ENCODE measurements at regions not wholly inside any gene's neighbourhood (a gene's known extent, or its start where the extent isn't known, plus 50 kb on each side); places are given as distances from the start of the nearest gene placed in this dataset.

DNA sequence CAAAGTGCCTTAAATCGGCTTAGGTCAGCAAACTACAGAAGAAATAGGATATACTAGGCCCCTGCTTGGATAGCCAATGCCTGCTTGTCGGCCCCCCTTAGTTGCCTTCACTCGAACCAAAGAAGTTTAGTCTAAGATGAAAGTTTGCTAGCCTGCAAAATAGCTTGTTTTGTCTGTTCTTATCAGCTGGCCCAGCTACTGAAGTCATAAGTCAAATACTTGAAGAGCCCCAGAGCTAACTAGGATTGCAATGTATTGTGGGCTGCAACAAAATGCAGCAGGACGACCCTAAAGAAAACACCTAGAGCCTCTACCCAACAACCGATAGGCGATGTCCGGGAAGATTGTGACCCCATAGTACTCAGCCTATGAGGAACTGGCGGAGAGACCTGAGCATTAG, 183.5 kb upstream of the HS6ST1 start:
- Histone ChIP-seq H3K4me3 (ENCODE audit: low read depth, low read length) (no peak overlapping the region), H3K27me3 (replicated peaks; ENCODE audit: control insufficient read depth, insufficient read depth, low read length) (no peaks in the 10 kb centered on the region), H3K36me3 (ENCODE audit: control insufficient read depth, insufficient read depth, low read length) (no peaks in the 10 kb centered on the region), H3K4me1 (no peaks in the 10 kb centered on the region), H3K9me3 (no peaks in the 10 kb centered on the region)
- CTCF ChIA-PET: no interaction called here
- TF ChIP-seq, protein P1, sequence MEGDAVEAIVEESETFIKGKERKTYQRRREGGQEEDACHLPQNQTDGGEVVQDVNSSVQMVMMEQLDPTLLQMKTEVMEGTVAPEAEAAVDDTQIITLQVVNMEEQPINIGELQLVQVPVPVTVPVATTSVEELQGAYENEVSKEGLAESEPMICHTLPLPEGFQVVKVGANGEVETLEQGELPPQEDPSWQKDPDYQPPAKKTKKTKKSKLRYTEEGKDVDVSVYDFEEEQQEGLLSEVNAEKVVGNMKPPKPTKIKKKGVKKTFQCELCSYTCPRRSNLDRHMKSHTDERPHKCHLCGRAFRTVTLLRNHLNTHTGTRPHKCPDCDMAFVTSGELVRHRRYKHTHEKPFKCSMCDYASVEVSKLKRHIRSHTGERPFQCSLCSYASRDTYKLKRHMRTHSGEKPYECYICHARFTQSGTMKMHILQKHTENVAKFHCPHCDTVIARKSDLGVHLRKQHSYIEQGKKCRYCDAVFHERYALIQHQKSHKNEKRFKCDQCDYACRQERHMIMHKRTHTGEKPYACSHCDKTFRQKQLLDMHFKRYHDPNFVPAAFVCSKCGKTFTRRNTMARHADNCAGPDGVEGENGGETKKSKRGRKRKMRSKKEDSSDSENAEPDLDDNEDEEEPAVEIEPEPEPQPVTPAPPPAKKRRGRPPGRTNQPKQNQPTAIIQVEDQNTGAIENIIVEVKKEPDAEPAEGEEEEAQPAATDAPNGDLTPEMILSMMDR (IDR thresholded peaks at IDR 0.05; ENCODE audit: insufficient read depth in 1 of 2, low read depth in 1 of 2, low read length in 1 of 2, severe bottlenecking in 1 of 2, unreplicated experiment in 1 of 2): no peak
- H3K4me3 Mint-ChIP-seq (ENCODE audit: unreplicated experiment): no peak overlapping the region
- DNase-seq: no peak
- BruUV-seq (replicated peaks): no TSS peak
- no peak overlapping the region for H3K27ac Mint-ChIP-seq (ENCODE audit: unreplicated experiment)
- H3K36me3 Mint-ChIP-seq (ENCODE audit: insufficient read depth, unreplicated experiment): no peaks in the 10 kb centered on the region
- intact Hi-C loops (cut with micrococcal nuclease; ENCODE audit: unreplicated experiment): no loop called here
- H3K9me3 Mint-ChIP-seq (ENCODE audit: unreplicated experiment): no peaks in the 10 kb centered on the region
- POLR2A ChIA-PET: no interaction called here
- peaks cover 3% of the 10 kb centered on the region for H3K27me3 Mint-ChIP-seq (ENCODE audit: insufficient read depth, unreplicated experiment)
- no peaks in the 10 kb centered on the region for H3K4me1 Mint-ChIP-seq (ENCODE audit: low read depth, unreplicated experiment)

DNA sequence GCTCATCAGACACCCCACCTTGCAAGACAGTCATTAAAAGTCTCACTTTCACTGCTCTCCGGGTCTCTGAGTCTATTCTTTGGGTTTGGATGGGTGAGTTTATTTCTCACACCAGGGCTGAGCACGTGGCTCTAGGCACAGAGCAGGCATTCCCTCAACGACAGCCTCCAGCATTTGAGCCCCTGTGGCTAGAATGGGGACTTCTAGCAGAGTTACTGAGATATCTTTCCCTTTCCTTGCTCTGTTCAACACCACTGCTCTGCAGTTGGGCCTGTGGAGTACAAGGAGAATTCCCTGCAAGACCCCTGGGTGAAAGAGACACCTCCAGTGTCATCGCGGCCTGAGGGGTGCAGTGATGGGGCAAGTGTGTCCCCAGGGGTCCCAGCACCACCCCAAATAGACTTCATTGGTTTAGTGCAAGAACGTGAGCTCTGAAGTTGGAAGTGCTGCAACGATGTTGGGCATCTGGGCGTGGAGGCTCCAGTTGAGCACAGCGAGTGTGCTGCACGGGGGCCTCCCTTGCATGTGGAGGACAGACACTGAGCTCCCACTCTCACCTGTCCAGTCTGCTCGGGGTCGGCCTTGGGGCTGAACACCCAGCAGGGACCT, 184.1 kb upstream of the HS6ST1 start:
- peaks cover 3% of the 10 kb centered on the region for H3K27me3 Mint-ChIP-seq (ENCODE audit: insufficient read depth, unreplicated experiment)

DNA sequence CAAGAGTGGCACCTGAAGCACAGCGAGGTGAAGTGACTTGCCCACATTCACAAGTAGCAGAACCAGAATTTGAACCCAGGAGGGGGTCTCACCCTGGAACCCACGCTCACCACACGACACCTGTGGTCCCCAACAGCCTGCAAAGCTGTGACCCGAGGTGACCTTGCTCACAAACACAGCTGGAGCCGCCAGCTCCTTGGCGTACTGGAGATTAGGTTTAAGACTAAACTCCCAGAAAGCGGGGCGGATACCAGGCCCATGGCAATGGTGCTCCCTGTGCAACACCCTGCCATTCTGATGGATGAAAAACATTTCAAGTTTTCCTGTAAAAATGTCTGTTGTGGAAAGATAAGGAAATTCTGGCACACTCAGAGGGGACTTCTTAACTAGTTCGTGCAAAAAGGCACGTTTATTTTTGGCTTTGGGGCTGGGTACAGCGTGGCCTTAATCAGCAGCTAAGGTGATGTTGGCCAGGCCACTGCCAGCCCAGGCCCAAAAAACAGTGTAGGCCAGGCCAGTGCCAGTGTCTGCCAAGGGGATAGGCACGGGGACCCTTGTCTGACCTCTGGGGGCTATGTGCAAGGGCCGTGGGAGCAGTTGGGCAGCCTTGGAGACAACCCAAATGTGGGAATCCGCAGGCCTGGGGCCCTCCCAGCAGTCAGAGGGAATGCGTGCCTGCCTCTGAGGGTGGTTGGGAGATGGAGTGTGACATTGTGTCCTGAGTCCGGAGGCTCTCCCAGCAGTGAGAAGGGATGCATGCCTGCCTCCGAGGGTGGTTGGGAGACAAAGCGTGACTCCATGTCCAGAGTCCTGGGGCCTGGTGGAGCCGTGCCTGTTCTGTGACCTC, 185.0 kb upstream of the HS6ST1 start:
- Mint-ChIP-seq H3K4me3 (ENCODE audit: unreplicated experiment) (no peak overlapping the region), H3K9me3 (ENCODE audit: unreplicated experiment) (no peaks in the 10 kb centered on the region), H3K27me3 (ENCODE audit: insufficient read depth, unreplicated experiment) (peaks cover 3% of the 10 kb centered on the region), H3K4me1 (ENCODE audit: low read depth, unreplicated experiment) (no peaks in the 10 kb centered on the region), H3K36me3 (ENCODE audit: insufficient read depth, unreplicated experiment) (no peaks in the 10 kb centered on the region), H3K27ac (ENCODE audit: unreplicated experiment) (no peak overlapping the region)
- ChIA-PET CTCF (no interaction called here), POLR2A (no interaction called here)
- intact Hi-C loops (cut with micrococcal nuclease; ENCODE audit: unreplicated experiment): no loop called here
- peak in 1 of 2 experiments; percentile 33 for DNase-seq
- Histone ChIP-seq H3K4me1 (no peaks in the 10 kb centered on the region), H3K4me3 (ENCODE audit: low read depth, low read length) (no peak overlapping the region), H3K27me3 (replicated peaks; ENCODE audit: control insufficient read depth, insufficient read depth, low read length) (no peaks in the 10 kb centered on the region), H3K9me3 (peaks cover under 1% of the 10 kb centered on the region; the same call in 1 of the 2 replicates), H3K36me3 (ENCODE audit: control insufficient read depth, insufficient read depth, low read length) (no peaks in the 10 kb centered on the region)
- TF ChIP-seq, protein P1 (IDR thresholded peaks at IDR 0.05; ENCODE audit: insufficient read depth in 1 of 2, low read depth in 1 of 2, low read length in 1 of 2, severe bottlenecking in 1 of 2, unreplicated experiment in 1 of 2): no peak
- BruUV-seq (replicated peaks): no TSS peak

More for the DNA sequence above, 184.1 kb upstream of the HS6ST1 start:
- no peaks in the 10 kb centered on the region for H3K4me1 Mint-ChIP-seq (ENCODE audit: low read depth, unreplicated experiment)
- no peaks in the 10 kb centered on the region for H3K27me3 ChIP-seq (replicated peaks; ENCODE audit: control insufficient read depth, insufficient read depth, low read length)
- intact Hi-C loops (cut with micrococcal nuclease; ENCODE audit: unreplicated experiment): no loop called here
- no TSS peak for BruUV-seq (replicated peaks)
- H3K36me3 Mint-ChIP-seq (ENCODE audit: insufficient read depth, unreplicated experiment): no peaks in the 10 kb centered on the region
- no peaks in the 10 kb centered on the region for H3K9me3 Mint-ChIP-seq (ENCODE audit: unreplicated experiment)
- H3K36me3 ChIP-seq (ENCODE audit: control insufficient read depth, insufficient read depth, low read length): no peaks in the 10 kb centered on the region
- no peak overlapping the region for H3K4me3 ChIP-seq (ENCODE audit: low read depth, low read length)
- TF ChIP-seq, protein P1 (IDR thresholded peaks at IDR 0.05; ENCODE audit: insufficient read depth in 1 of 2, low read depth in 1 of 2, low read length in 1 of 2, severe bottlenecking in 1 of 2, unreplicated experiment in 1 of 2): no peak
- no peak overlapping the region for H3K4me3 Mint-ChIP-seq (ENCODE audit: unreplicated experiment)
- H3K4me1 ChIP-seq: no peaks in the 10 kb centered on the region
- no peak for DNase-seq
- H3K9me3 ChIP-seq: no peaks in the 10 kb centered on the region
- CTCF ChIA-PET: no interaction called here
- H3K27ac Mint-ChIP-seq (ENCODE audit: unreplicated experiment): no peak overlapping the region
- POLR2A ChIA-PET: no interaction called here

Data from Caco-2 (cell line).